GM18508 (cell line): ENCODE measurements at regions not wholly inside any gene's neighbourhood (a gene's known extent, or its start where the extent isn't known, plus 50 kb on each side); places are given as distances from the start of the nearest gene placed in this dataset.
A peak's percentile ranks its signal among the peaks of the same experiment; 100 is the strongest.

Experiments used
- ATAC-seq: cut with Tn5 transposase; IDR thresholded peaks from one replicate; pipeline ENCODE4 v1.9.1; 2021; ENCODE audit warnings: moderate number of reproducible peaks; ENCODE audit not compliant: insufficient read depth, unreplicated experiment

GRCh38 chr4:27602172-27602571, 741.5 kb downstream of the STIM2 start:
- ATAC-seq = no peak

DNA sequence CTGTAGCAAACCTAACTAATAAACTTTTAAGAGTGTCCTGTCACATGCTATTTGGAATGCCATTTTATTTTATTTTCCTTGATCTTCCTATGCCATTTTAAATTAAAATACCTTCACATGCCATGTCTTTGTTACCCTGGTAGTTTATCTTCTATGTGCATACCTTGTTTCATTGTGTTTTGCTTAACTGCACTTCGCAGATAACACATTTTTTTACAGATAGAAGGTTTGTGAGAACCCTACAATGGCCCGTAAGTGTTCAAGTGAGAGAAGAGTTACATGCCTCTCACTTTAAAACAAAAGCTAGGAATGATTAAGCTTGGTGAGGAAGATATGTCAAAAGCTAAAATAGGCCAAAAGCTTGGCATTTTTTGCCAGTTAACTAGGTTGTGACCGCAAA, 744.1 kb downstream of the STIM2 start:
- ATAC-seq = no peak

- ATAC-seq = no peak
These were observed 755.5 kb downstream of the STIM2 start for GRCh38 chr4:27616166-27616565.

DNA sequence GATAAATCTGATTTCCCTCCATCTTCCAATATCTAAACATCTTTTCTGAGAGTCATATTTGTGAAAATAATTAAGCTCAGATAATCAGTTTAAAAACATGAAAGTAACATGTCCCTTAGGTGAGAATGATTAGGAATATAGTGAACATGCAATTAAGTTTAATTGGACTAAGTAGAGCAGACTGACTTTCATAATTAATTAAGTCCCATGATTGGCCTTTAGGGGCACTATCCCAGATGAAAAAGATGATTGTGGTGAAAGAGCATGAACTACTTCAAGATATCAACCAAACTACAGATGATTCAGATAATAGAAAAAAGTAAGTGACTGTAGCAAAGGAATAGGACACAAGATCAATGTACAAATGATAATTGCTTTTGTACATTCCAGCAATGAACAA, 758.8 kb downstream of the STIM2 start:
- ATAC-seq = no peak

DNA sequence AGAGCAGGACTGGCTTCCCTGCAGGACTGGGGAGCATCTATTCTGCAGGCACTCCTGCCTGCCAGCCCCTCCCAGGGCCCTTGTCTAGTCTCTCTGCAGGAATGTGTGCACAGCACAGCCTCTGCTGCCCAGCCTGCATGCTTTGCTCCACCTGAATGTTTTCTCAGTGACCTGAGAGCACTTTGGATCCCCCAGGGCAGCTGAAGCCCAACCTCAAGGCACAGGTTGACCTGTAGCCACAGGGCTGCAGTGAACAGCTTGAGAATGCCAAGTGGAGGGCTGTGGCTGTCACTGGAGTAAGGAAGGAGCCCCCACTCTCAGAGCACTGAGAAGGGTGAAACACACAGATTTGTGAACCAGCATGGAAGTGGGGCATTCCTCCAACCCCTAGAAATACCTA, 760.2 kb downstream of the STIM2 start:
- ATAC-seq = no peak

DNA sequence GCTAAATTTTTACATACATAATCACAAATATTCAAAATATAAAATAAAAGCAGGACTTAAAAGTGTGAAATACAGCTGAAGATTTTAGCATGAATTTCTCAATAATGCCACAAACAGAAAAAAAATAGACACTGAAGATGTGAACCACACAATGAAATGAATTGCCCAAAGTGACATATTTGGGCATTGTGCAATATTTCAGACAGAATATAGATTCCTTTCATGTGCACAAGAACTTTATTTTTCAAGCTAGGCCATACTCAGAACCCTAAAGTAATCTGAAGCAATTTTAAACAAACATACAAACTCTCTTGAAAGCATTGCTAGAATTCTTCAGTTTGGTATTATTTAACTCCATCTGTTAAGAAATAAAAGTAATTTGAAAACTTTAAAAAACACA, 764.1 kb downstream of the STIM2 start:
- ATAC-seq = no peak

- ATAC-seq = no peak
These were observed 768.0 kb downstream of the STIM2 start for GRCh38 chr4:27628609-27629008.

- no peak for ATAC-seq
These were observed 769.0 kb downstream of the STIM2 start for GRCh38 chr4:27629532-27630225.

GRCh38 chr4:27635936-27636913, 775.6 kb downstream of the STIM2 start:
- ATAC-seq = peak; percentile 84

DNA sequence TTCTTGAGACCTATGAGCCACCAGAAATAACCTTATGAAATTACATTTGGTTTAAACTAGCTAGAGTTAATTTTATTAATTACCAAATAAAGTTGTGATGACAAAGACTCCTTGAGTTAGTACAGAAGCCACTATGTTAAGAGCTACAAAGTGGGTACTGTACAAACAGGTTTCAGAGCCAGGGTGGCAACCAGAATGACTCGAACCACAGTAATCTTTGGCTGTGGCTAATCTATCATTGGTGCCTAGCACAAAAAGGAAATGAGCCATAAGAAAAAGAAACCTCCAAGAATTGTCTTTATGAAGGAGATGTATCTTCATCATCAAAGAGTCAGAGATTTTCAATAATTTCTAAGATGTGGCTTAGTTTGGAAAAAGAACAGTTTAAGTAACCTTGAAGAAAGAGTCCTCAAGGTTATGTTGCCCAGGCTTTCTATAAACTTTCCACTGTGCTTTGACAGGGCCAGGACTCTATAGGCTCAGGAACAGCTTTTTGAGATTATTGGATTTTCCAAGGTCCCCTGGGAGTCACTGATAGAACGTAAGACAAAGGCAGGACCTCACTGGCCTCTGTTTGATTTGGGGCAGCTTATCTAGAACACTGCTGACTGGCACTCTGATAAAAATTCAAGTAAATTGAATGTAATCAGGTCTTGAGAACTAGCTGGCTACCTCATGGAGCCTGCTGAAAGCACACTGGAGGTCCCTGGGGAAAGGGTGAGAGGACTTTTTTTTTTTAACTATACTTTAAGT, 777.7 kb downstream of the STIM2 start:
- ATAC-seq = no peak

- no peak for ATAC-seq
These were observed 782.5 kb downstream of the STIM2 start for GRCh38 chr4:27643101-27643500.

- no peak for ATAC-seq
These were observed 787.8 kb downstream of the STIM2 start for GRCh38 chr4:27648416-27648815.

DNA sequence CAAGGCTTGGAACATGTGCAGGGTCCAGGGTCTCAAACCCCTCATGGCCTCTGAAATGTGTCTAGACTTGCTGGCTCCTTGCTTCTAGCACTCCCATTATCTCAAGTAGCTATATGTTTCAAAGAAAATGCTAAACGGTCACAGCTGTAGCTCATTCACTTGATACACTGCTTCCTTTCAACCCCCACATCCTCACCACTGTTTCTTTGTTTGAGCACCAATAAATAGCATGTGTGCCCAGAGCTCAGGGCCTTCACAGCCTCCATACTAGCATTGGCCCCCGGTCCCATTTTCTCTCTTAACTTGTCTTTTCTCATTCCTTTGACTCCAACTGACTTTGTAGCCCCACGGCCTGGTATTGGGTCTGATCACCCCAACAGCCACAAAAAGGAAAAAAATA, 801.8 kb downstream of the STIM2 start:
- ATAC-seq = no peak

GRCh38 chr4:27666943-27667342, 806.3 kb downstream of the STIM2 start:
- ATAC-seq = no peak

- no peak for ATAC-seq
These were observed 807.4 kb downstream of the STIM2 start for GRCh38 chr4:27668001-27668400.

DNA sequence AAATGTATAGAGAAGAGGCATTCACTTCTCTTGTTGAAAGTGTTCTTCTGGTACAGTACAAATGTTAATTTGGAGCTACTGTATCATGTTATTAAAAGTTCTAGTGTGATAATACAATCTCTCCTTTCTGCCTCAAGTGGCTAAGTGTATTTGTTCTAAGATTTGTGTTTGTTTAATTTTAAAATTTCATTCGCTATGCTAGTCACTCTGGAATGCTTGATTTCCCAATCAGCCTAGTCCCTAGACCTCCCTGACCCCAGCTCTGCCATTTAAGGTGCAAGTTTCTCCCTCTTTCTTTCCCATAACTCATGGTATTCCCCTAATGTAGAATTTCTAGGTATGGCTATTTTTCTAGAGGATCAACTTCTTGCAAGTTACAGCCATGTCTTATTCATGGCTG, 817.4 kb downstream of the STIM2 start:
- no peak for ATAC-seq

- peak; percentile 84 for ATAC-seq
These were observed 824.0 kb downstream of the STIM2 start for GRCh38 chr4:27684610-27685011.

- no peak for ATAC-seq
These were observed 824.5 kb downstream of the STIM2 start for GRCh38 chr4:27685091-27685490.

GRCh38 chr4:27685947-27686346, 825.3 kb downstream of the STIM2 start:
- no peak for ATAC-seq

DNA sequence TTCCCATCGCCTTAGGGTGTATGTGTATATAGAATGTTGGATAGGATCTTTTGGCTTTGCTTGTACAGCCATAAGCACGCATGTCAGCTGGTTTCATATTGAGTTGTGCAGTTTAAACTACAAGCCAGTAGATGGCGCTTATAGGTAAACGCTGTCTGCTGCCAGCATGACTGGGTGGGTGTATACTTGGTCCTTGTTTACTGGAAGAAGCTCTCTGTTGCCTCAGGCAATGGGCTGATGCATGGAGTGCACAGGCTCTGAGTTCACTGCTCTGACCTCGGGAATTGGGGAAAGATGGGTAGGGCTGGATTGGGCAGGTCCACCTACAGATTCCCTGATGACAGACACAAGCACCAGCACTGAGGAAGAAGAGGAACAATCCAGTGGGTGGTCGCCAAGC, 831.5 kb downstream of the STIM2 start:
- ATAC-seq = peak; percentile 87
